Loucy (cell line): ENCODE measurements at regions not wholly inside any gene's neighbourhood (a gene's known extent, or its start where the extent isn't known, plus 50 kb on each side); places are given as distances from the start of the nearest gene placed in this dataset.

ENCODE experiments used
- EZH2phosphoT487 ChIP-seq: fragments of 200-600 bp; IDR thresholded peaks from 2 replicates; pipeline ENCODE4 v1.6.1; 2018; ENCODE audit warnings: antibody characterized with exemption, mild to moderate bottlenecking, moderate library complexity, borderline replicate concordance
- TF ChIP-seq, protein P1 (sequence below): fragments of 200-600 bp; sonication (generic); conservative IDR thresholded peaks from 2 replicates; pipeline ENCODE4 v1.5.1; 2014; ENCODE audit warnings: mild to moderate bottlenecking, antibody characterized with exemption, low read length

GRCh38 chr5:104699438-104699837, 1136.8 kb upstream of the NUDT12 start:
- TF ChIP-seq, protein P1, sequence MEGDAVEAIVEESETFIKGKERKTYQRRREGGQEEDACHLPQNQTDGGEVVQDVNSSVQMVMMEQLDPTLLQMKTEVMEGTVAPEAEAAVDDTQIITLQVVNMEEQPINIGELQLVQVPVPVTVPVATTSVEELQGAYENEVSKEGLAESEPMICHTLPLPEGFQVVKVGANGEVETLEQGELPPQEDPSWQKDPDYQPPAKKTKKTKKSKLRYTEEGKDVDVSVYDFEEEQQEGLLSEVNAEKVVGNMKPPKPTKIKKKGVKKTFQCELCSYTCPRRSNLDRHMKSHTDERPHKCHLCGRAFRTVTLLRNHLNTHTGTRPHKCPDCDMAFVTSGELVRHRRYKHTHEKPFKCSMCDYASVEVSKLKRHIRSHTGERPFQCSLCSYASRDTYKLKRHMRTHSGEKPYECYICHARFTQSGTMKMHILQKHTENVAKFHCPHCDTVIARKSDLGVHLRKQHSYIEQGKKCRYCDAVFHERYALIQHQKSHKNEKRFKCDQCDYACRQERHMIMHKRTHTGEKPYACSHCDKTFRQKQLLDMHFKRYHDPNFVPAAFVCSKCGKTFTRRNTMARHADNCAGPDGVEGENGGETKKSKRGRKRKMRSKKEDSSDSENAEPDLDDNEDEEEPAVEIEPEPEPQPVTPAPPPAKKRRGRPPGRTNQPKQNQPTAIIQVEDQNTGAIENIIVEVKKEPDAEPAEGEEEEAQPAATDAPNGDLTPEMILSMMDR, result no peak
- no peak for TF ChIP-seq EZH2phosphoT487
